IMR-90 (cell line): ENCODE measurements at regions not wholly inside any gene's neighbourhood (a gene's known extent, or its start where the extent isn't known, plus 50 kb on each side); places are given as distances from the start of the nearest gene placed in this dataset.

Source experiments
- BHLHE40 ChIP-seq: fragments of 150-350 bp; IDR thresholded peaks from 2 replicates; pipeline ENCODE4 v1.6.1; 2016; ENCODE audit warnings: mild to moderate bottlenecking, low read depth, low read length
- CEBPB ChIP-seq: IDR thresholded peaks from 2 replicates; pipeline ENCODE4 v1.6.1; 2012; ENCODE audit warnings: low read depth, low read length, improper control_type of control experiment
- FOS ChIP-seq: fragments of 150-350 bp; IDR thresholded peaks from 2 replicates; pipeline ENCODE4 v1.6.1; 2016; ENCODE audit warnings: low read depth, low read length
- MAFK ChIP-seq: IDR thresholded peaks from 2 replicates; pipeline ENCODE4 v1.6.1; 2012; ENCODE audit warnings: low read depth, low read length, improper control_type of control experiment
- MAZ ChIP-seq: IDR thresholded peaks from 2 replicates; pipeline ENCODE4 v1.6.1; 2012; ENCODE audit warnings: low read depth, mild to moderate bottlenecking, low read length, improper control_type of control experiment, moderate library complexity, borderline replicate concordance
- MXI1 ChIP-seq: IDR thresholded peaks from 2 replicates; pipeline ENCODE4 v1.6.1; 2012; ENCODE audit warnings: low read depth, mild to moderate bottlenecking, low read length, moderate library complexity, borderline replicate concordance
- NFE2L2 ChIP-seq: fragments of 150-350 bp; IDR thresholded peaks from 2 replicates; pipeline ENCODE4 v1.6.1; 2016; ENCODE audit warnings: low read depth, mild to moderate bottlenecking, low read length
- POLR2A ChIP-seq: IDR thresholded peaks from 2 replicates; pipeline ENCODE4 v1.6.1; 2012; ENCODE audit warnings: mild to moderate bottlenecking, low read depth, low read length
- RAD21 ChIP-seq: IDR thresholded peaks from 2 replicates; pipeline ENCODE4 v1.6.1; 2012; ENCODE audit warnings: low read length, improper control_type of control experiment
- RCOR1 ChIP-seq: IDR thresholded peaks from 2 replicates; pipeline ENCODE4 v1.6.1; 2012; ENCODE audit warnings: mild to moderate bottlenecking, low read length, improper control_type of control experiment; ENCODE audit not compliant: insufficient replicate concordance
- SMC3 ChIP-seq: fragments of 150-350 bp; IDR thresholded peaks from 2 replicates; pipeline ENCODE4 v1.6.1; 2016; ENCODE audit warnings: low read depth, mild to moderate bottlenecking, antibody characterized with exemption, low read length, moderate library complexity
- TF ChIP-seq, protein P1 (sequence below): conservative IDR thresholded peaks from 2 replicates; pipeline ENCODE4 v1.5.1; 2012; ENCODE audit warnings: mild to moderate bottlenecking, low read depth, low read length, improper control_type of control experiment
- TF ChIP-seq, protein P2 (sequence below): fragments of 150-350 bp; IDR thresholded peaks from 2 replicates; pipeline ENCODE4 v1.6.1; 2017; ENCODE audit warnings: mild to moderate bottlenecking, antibody characterized with exemption, low read length, low read depth
- TF ChIP-seq, protein P3 (sequence below): fragments of 150-350 bp; IDR thresholded peaks from 2 replicates; pipeline ENCODE4 v1.6.1; 2016; ENCODE audit warnings: low read depth, mild to moderate bottlenecking, low read length, moderate library complexity, borderline replicate concordance

DNA sequence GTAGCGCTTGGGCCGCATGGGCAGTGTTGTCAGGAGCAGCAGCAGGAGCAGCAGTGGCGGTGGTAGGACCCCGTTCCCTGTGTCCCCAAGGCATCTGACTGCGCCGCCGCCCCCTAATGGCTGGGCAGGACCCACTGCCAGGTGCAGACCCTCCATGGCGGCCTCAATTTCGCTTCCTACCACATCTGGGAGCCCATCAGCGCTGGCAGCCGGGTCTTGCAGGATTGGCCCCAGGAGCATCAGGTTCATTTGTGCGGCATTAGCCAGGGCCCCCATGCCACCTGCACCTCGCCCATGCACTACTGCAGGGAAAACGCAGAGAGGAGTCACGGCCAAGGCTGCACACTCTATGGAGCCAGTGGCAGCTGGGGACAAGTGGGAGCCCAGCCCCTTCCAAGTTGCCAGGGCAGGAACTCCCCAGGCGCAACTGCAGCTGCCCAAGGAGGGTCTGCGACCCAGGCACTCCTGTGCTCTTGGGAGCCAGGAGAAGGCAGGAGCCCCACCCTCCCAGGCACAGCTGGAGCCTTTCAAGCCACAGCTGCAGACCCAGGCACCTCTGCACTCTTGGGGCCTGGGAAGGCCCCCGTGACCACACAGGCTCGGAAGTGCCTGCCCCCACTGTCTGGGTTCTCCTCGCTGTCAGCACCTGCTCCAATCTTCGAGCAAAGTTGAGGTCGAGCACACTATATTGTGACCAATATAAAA, 594.2 kb downstream of the KCNJ18 start:
- TF ChIP-seq, protein P1, sequence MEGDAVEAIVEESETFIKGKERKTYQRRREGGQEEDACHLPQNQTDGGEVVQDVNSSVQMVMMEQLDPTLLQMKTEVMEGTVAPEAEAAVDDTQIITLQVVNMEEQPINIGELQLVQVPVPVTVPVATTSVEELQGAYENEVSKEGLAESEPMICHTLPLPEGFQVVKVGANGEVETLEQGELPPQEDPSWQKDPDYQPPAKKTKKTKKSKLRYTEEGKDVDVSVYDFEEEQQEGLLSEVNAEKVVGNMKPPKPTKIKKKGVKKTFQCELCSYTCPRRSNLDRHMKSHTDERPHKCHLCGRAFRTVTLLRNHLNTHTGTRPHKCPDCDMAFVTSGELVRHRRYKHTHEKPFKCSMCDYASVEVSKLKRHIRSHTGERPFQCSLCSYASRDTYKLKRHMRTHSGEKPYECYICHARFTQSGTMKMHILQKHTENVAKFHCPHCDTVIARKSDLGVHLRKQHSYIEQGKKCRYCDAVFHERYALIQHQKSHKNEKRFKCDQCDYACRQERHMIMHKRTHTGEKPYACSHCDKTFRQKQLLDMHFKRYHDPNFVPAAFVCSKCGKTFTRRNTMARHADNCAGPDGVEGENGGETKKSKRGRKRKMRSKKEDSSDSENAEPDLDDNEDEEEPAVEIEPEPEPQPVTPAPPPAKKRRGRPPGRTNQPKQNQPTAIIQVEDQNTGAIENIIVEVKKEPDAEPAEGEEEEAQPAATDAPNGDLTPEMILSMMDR, result no peak
- TF ChIP-seq POLR2A (no peak), CEBPB (no peak), MXI1 (no peak), NFE2L2 (no peak), BHLHE40 (no peak), SMC3 (no peak), RAD21 (no peak), MAZ (no peak), RCOR1 (no peak), MAFK (no peak), FOS (no peak)
- TF ChIP-seq, protein P2, sequence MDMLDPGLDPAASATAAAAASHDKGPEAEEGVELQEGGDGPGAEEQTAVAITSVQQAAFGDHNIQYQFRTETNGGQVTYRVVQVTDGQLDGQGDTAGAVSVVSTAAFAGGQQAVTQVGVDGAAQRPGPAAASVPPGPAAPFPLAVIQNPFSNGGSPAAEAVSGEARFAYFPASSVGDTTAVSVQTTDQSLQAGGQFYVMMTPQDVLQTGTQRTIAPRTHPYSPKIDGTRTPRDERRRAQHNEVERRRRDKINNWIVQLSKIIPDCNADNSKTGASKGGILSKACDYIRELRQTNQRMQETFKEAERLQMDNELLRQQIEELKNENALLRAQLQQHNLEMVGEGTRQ, result no peak
- TF ChIP-seq, protein P3, sequence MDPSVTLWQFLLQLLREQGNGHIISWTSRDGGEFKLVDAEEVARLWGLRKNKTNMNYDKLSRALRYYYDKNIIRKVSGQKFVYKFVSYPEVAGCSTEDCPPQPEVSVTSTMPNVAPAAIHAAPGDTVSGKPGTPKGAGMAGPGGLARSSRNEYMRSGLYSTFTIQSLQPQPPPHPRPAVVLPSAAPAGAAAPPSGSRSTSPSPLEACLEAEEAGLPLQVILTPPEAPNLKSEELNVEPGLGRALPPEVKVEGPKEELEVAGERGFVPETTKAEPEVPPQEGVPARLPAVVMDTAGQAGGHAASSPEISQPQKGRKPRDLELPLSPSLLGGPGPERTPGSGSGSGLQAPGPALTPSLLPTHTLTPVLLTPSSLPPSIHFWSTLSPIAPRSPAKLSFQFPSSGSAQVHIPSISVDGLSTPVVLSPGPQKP, result no peak
